BJ (cell line): ENCODE measurements at regions not wholly inside any gene's neighbourhood (a gene's known extent, or its start where the extent isn't known, plus 50 kb on each side); places are given as distances from the start of the nearest gene placed in this dataset.
"Not testable (repeated sequence)": the region's sequence is repeated elsewhere in the genome, so short reads cannot be mapped to it uniquely, and the experiment has no call there.

Experiments used
- CTCF ChIA-PET: fragments of 350-600 bp; formaldehyde crosslinking; extraction: SDS; loops from one replicate; lab custom pipeline; 2021; ENCODE audit warnings: antibody characterized with exemption, inconsistent platforms; lab: Yijun Ruan, JAX
- POLR2A ChIA-PET: fragments of 300-600 bp; sonication (Branson Sonifier 250); formaldehyde crosslinking; extraction: SDS; loops from one replicate; lab custom pipeline; 2021; ENCODE audit warnings: antibody characterized with exemption; lab: Charles Lee
- DNase-seq: peaks from one replicate; pipeline ENCODE4 v3.0.0-alpha.2; 2011; ENCODE audit warnings: low read depth
- H3K27me3 ChIP-seq: 2 replicates; pipeline ENCODE4 v1.6.0; 2011; ENCODE audit warnings: low read length; ENCODE audit not compliant: control insufficient read depth, insufficient read depth
- H3K36me3 ChIP-seq: 2 replicates; pipeline ENCODE4 v1.5.1; 2011; ENCODE audit warnings: low read length; ENCODE audit not compliant: control insufficient read depth, insufficient read depth
- H3K4me3 ChIP-seq: 2 replicates; pipeline ENCODE4 v1.5.1; 2011; ENCODE audit warnings: low read depth, mild to moderate bottlenecking, control low read depth, low read length
- TF ChIP-seq, protein P1 (sequence below): IDR thresholded peaks from 2 replicates; pipeline ENCODE4 v1.5.1; 2011; ENCODE audit warnings: low read depth, mild to moderate bottlenecking, control low read depth, inconsistent platforms, low read length, moderate library complexity; ENCODE audit not compliant: insufficient read depth

GRCh38 chrX:8005678-8006347, 78.6 kb upstream of the PNPLA4 start:
- no peak for DNase-seq
- Histone ChIP-seq H3K36me3 (no peaks in the 10 kb centered on the region), H3K27me3 (no peaks in the 10 kb centered on the region), H3K4me3 (no peak overlapping the region)
- TF ChIP-seq, protein P1, sequence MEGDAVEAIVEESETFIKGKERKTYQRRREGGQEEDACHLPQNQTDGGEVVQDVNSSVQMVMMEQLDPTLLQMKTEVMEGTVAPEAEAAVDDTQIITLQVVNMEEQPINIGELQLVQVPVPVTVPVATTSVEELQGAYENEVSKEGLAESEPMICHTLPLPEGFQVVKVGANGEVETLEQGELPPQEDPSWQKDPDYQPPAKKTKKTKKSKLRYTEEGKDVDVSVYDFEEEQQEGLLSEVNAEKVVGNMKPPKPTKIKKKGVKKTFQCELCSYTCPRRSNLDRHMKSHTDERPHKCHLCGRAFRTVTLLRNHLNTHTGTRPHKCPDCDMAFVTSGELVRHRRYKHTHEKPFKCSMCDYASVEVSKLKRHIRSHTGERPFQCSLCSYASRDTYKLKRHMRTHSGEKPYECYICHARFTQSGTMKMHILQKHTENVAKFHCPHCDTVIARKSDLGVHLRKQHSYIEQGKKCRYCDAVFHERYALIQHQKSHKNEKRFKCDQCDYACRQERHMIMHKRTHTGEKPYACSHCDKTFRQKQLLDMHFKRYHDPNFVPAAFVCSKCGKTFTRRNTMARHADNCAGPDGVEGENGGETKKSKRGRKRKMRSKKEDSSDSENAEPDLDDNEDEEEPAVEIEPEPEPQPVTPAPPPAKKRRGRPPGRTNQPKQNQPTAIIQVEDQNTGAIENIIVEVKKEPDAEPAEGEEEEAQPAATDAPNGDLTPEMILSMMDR = no peak
- ChIA-PET POLR2A (no interaction called here), CTCF (interaction anchor here (3.2 kb wide), 1 partner anchor 12 kb away, joined by 10 read pairs; no protein-coding TSS in a partner anchor)

DNA sequence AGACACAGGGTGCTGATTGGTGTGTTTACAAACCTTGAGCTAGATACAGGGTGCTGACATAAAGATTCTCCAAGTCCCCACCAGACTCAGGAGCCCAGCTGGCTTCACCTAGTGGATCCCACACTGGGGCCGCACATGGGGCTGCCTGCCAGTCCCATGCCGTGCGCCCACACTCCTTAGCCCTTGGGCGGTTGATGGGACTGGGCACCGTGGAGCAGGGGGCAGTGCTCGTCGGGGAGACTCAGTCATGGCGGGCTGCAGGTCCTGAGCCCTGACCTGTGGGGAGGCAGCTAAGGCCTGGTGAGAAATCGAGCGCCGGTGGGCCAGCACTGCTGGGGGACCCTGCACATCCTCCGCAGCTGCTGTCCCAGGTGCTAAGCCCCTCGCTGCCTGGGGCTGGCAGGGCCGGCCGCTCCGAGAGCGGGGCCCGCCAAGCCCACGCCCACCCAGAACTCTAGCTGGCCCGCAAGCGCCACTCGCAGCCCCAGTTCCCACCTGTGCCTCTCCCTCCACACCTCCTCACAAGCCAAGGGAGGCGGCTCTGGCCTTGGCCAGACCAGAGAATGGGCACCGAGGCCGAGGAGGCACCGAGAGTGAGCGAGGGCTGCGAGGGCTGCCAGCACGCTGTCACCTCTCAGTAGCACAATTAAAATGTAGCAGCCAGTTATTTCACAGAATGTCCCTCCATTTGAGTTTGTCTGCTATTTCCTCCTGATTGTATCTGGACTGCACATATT, 76.1 kb upstream of the PNPLA4 start:
- TF ChIP-seq, protein P1 = no peak
- Histone ChIP-seq H3K27me3 (no peaks in the 10 kb centered on the region), H3K4me3 (no peak overlapping the region), H3K36me3 (no peaks in the 10 kb centered on the region)
- POLR2A ChIA-PET = no interaction called here
- DNase-seq = no peak
- CTCF ChIA-PET = no interaction called here

DNA sequence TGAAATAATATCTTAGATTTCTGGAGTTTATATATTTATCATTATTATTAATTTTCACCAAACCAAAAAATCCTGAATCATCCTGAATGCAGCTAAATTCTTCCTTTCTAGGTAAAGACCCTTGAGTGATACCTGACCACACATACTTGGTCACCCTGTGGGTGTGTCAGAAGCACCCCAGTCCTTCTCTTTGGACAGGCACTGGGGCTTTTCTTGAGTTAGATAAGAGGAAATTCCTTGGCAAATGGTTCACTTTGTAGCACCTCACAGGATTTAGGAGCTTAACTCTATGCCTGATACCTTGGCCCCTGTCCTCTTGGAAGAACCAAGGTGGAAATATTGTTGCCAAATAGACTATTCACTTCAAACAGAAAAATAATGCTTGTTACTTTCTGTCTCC, 69.6 kb upstream of the PNPLA4 start:
- H3K27me3 ChIP-seq = no peaks in the 10 kb centered on the region
- no peaks in the 10 kb centered on the region for H3K36me3 ChIP-seq
- CTCF ChIA-PET = interaction anchor here (0.6 to 1.7 kb wide), 6 partner anchors 11 to 747 kb away, joined by 3 to 11 read pairs (median 4); no protein-coding TSS in a partner anchor
- DNase-seq = no peak
- TF ChIP-seq, protein P1 = no peak
- POLR2A ChIA-PET = no interaction called here
- H3K4me3 ChIP-seq = no peak overlapping the region

GRCh38 chrX:7996414-7996813, 69.2 kb upstream of the PNPLA4 start:
- Histone ChIP-seq H3K36me3 (no peaks in the 10 kb centered on the region), H3K4me3 (no peak overlapping the region), H3K27me3 (no peaks in the 10 kb centered on the region)
- CTCF ChIA-PET = interaction anchor here (0.6 to 1.7 kb wide), 5 partner anchors 11 to 747 kb away, joined by 3 to 11 read pairs (median 3); no protein-coding TSS in a partner anchor
- TF ChIP-seq, protein P1 = peak; percentile 42
- POLR2A ChIA-PET = no interaction called here
- no peak for DNase-seq

GRCh38 chrX:7993873-7994272, 66.7 kb upstream of the PNPLA4 start:
- Histone ChIP-seq H3K27me3 (no peaks in the 10 kb centered on the region), H3K4me3 (no peak overlapping the region), H3K36me3 (no peaks in the 10 kb centered on the region)
- DNase-seq = no peak
- ChIA-PET CTCF (interaction anchor here (3.9 kb wide), 1 partner anchor 745 kb away, joined by 17 read pairs; no protein-coding TSS in a partner anchor), POLR2A (no interaction called here)
- TF ChIP-seq, protein P1 = no peak

- CTCF ChIA-PET, POLR2A ChIA-PET: not testable (repeated sequence)
These were observed 61.0 kb upstream of the PNPLA4 start for GRCh38 chrX:7988013-7988759.

More at GRCh38 chrX:7988013-7988759, 61.0 kb upstream of the PNPLA4 start:
- peak; percentile 53 for DNase-seq
- not testable (repeated sequence) for H3K36me3 ChIP-seq, H3K4me3 ChIP-seq, H3K27me3 ChIP-seq
